Endodermal cell (in vitro differentiated cells): ENCODE measurements at regions not wholly inside any gene's neighbourhood (a gene's known extent, or its start where the extent isn't known, plus 50 kb on each side); places are given as distances from the start of the nearest gene placed in this dataset.

Source experiments
- DNase-seq: peaks from one replicate; pipeline ENCODE4 v3.0.0-alpha.2; 2017
- H3K27ac ChIP-seq: 2 replicates; pipeline ENCODE4 v1.5.1; 2013; ENCODE audit warnings: mild to moderate bottlenecking, low read depth, low read length, moderate library complexity
- H3K27me3 ChIP-seq: 2 replicates; pipeline ENCODE4 v1.6.1; 2013; ENCODE audit warnings: mild to moderate bottlenecking, low read length, moderate library complexity; ENCODE audit not compliant: insufficient read depth, control insufficient read depth, poor library complexity, severe bottlenecking
- H3K36me3 ChIP-seq: 2 replicates; pipeline ENCODE4 v1.7.0; 2013; ENCODE audit warnings: mild to moderate bottlenecking, low read length, moderate library complexity; ENCODE audit not compliant: control insufficient read depth, insufficient read depth
- H3K4me1 ChIP-seq: one replicate; pipeline ENCODE4 v1.7.0; 2013; ENCODE audit warnings: low read length; ENCODE audit not compliant: control insufficient read depth, insufficient read depth
- H3K4me3 ChIP-seq: 2 replicates; pipeline ENCODE4 v1.5.1; 2013; ENCODE audit warnings: mild to moderate bottlenecking, low read length, moderate library complexity
- H3K9ac ChIP-seq: 2 replicates; pipeline ENCODE4 v1.6.1; 2013; ENCODE audit warnings: mild to moderate bottlenecking, low read length, moderate library complexity; ENCODE audit not compliant: poor library complexity, severe bottlenecking; ENCODE audit errors: extremely low read depth
- H3K9me3 ChIP-seq: 2 replicates; pipeline ENCODE4 v1.6.1; 2013; ENCODE audit warnings: mild to moderate bottlenecking, low read length, moderate library complexity; ENCODE audit not compliant: control insufficient read depth
- H3K27ac Mint-ChIP-seq: 2 replicates; pipeline ENCODE4 v1.8.0; 2020; ENCODE audit warnings: mixed read lengths
- H3K27me3 Mint-ChIP-seq: 2 replicates; pipeline ENCODE4 v1.8.0; 2021; ENCODE audit warnings: mild to moderate bottlenecking, mixed read lengths; ENCODE audit not compliant: insufficient read depth
- H3K36me3 Mint-ChIP-seq: 2 replicates; pipeline ENCODE4 v1.8.0; 2020; ENCODE audit warnings: low read depth, mixed read lengths
- H3K4me1 Mint-ChIP-seq: 2 replicates; pipeline ENCODE4 v1.8.0; 2020; ENCODE audit warnings: mixed read lengths
- H3K4me3 Mint-ChIP-seq: 2 replicates; pipeline ENCODE4 v1.8.0; 2020; ENCODE audit warnings: mild to moderate bottlenecking, moderate library complexity, mixed read lengths
- H3K9me3 Mint-ChIP-seq: 2 replicates; pipeline ENCODE4 v1.8.0; 2020; ENCODE audit warnings: mild to moderate bottlenecking, mixed read lengths
- CTCF ChIP-seq: fragments of 200-600 bp; sonication (generic); conservative IDR thresholded peaks from 2 replicates; pipeline ENCODE4 v1.5.0; 2021; ENCODE audit warnings: antibody characterized with exemption, mild to moderate bottlenecking
- WGBS, 2 experiments: methylation state at CpG; one replicate each; pipeline versions ENCODE4 v1.1.5 to v1.1.7; 2013; ENCODE audit warnings: missing lambda C conversion rate in 2 of 2, mixed read lengths in 1 of 2; ENCODE audit not compliant: insufficient coverage in 1 of 2, insufficient read length in 1 of 2; 5-methylcytosine and 5-hydroxymethylcytosine counted together

DNA sequence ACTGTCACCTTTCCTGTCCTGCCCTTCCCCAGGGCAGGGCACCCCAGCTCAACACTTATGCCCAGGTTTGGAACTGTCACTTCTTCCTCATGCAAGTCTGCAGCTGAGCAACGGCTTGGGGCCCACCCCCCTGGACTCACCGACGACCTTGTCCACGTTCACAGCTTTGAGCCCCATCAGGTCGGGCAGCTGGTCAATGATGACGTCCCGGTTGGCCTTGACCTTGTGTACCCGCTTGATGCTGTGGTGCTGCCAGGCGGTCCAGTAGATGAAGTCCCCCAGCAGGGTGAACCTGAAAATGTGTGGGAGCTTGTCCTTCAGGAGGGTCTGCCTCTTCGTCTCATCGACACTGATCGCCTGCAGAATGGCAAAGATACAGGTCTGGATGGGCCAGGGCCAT is 135.0 kb downstream of the CRYBB2 start:
- H3K9me3 ChIP-seq: no peaks in the 10 kb centered on the region
- no peaks in the 10 kb centered on the region for H3K27me3 ChIP-seq
- no peak for TF ChIP-seq CTCF
- Mint-ChIP-seq H3K4me3 (no peak overlapping the region), H3K4me1 (no peaks in the 10 kb centered on the region), H3K36me3 (peaks cover 55% of the 10 kb centered on the region), H3K9me3 (no peaks in the 10 kb centered on the region), H3K27ac (no peak overlapping the region), H3K27me3 (no peaks in the 10 kb centered on the region)
- H3K27ac ChIP-seq: no peak overlapping the region
- no peak overlapping the region for H3K9ac ChIP-seq
- no peak overlapping the region for H3K4me3 ChIP-seq
- H3K36me3 ChIP-seq: peaks cover 4% of the 10 kb centered on the region
- H3K4me1 ChIP-seq: no peaks in the 10 kb centered on the region
- WGBS, 2 experiments: 91 to 100% methylated on average over 5 to 12 of the region's 12 CpGs
- DNase-seq: no peak

- Mint-ChIP-seq H3K27me3 (no peaks in the 10 kb centered on the region), H3K27ac (no peak overlapping the region), H3K9me3 (no peaks in the 10 kb centered on the region), H3K36me3 (peaks cover 41% of the 10 kb centered on the region), H3K4me3 (no peak overlapping the region), H3K4me1 (no peaks in the 10 kb centered on the region)
- Histone ChIP-seq H3K4me3 (no peak overlapping the region), H3K4me1 (no peaks in the 10 kb centered on the region), H3K9ac (no peak overlapping the region), H3K9me3 (no peaks in the 10 kb centered on the region), H3K27me3 (no peaks in the 10 kb centered on the region), H3K27ac (no peak overlapping the region), H3K36me3 (peaks cover 5% of the 10 kb centered on the region)
- no peak for DNase-seq
- WGBS, 2 experiments: 88 to 90% methylated on average over 9 to 10 of the region's 10 CpGs
- TF ChIP-seq CTCF: no peak
Measured at GRCh38 chr22:25357132-25357455, 137.7 kb downstream of the CRYBB2 start.

- Histone ChIP-seq H3K27ac (no peak overlapping the region), H3K4me1 (no peaks in the 10 kb centered on the region), H3K27me3 (no peaks in the 10 kb centered on the region), H3K9me3 (no peaks in the 10 kb centered on the region), H3K4me3 (no peak overlapping the region), H3K36me3 (peaks cover 5% of the 10 kb centered on the region), H3K9ac (no peak overlapping the region)
- Mint-ChIP-seq H3K27me3 (no peaks in the 10 kb centered on the region), H3K4me3 (no peak overlapping the region), H3K27ac (no peak overlapping the region), H3K36me3 (peaks cover 37% of the 10 kb centered on the region), H3K9me3 (no peaks in the 10 kb centered on the region), H3K4me1 (no peaks in the 10 kb centered on the region)
- 91 to 100% methylated on average over 4 to 7 of the region's 7 CpGs for WGBS, 2 experiments
- no peak for DNase-seq
- no peak for TF ChIP-seq CTCF
Measured at GRCh38 chr22:25357606-25358420, 138.4 kb downstream of the CRYBB2 start.
